GM12878 (cell line): ENCODE measurements at regions not wholly inside any gene's neighbourhood (a gene's known extent, or its start where the extent isn't known, plus 50 kb on each side); places are given as distances from the start of the nearest gene placed in this dataset.

Experiments
- ATAC-seq: fragments of 200-7000 bp; cut with Tn5 transposase; 3 replicates; pipeline ENCODE4 v1.9.1; 2020; ENCODE audit warnings: mild to moderate bottlenecking, moderate library complexity
- BruUV-seq: library from RNA; stranded (reverse); fragments of 400-500 nt; replicated peaks from 2 replicates; lab custom pipeline; 2021; lab: Mats Ljungman, UMichigan
- CTCF ChIA-PET: fragments of 300-600 bp; sonication (Branson Sonifier 250); formaldehyde crosslinking; extraction: SDS; loops from one replicate; lab custom pipeline; 2021; ENCODE audit warnings: inconsistent platforms; lab: Yijun Ruan, JAX
- POLR2A ChIA-PET: fragments of 350-600 bp; formaldehyde crosslinking; extraction: SDS; loops from one replicate; lab custom pipeline; 2021; ENCODE audit warnings: inconsistent platforms; lab: Charles Lee
- RAD21 ChIA-PET: fragments of 300-600 bp; sonication (Branson Sonifier 250); formaldehyde crosslinking; loops from one replicate; lab custom pipeline; 2023; ENCODE audit warnings: antibody characterized with exemption; ENCODE audit not compliant: unreplicated experiment; lab: Charles Lee
- SMC1A ChIA-PET: fragments of 300-600 bp; sonication (Branson Sonifier 250); formaldehyde crosslinking; loops from one replicate; lab custom pipeline; 2023; ENCODE audit not compliant: unreplicated experiment, uncharacterized antibody; lab: Charles Lee
- DNase-seq: peaks from one replicate; pipeline ENCODE4 v3.0.0-alpha.2; 2011; ENCODE audit warnings: low read depth, low spot score
- FAIRE-seq: peaks from 3 replicates; lab custom pipeline; 2011; peaks lifted over from hg19 to GRCh38; lab: Jason Lieb, UNC
- H2AFZ ChIP-seq: 2 replicates; pipeline ENCODE4 v1.6.0; 2011; ENCODE audit warnings: low read depth, low read length, control low read depth; ENCODE audit not compliant: control insufficient read depth
- H3K27ac ChIP-seq: 2 replicates; pipeline ENCODE4 v1.5.1; 2011; ENCODE audit warnings: control low read depth; ENCODE audit not compliant: control insufficient read depth, insufficient read depth
- H3K27me3 ChIP-seq, 2 experiments: replicated peaks in 1 of 2; 2 replicates each; pipeline versions ENCODE4 v1.6.0 to v1.6.1; 2011; ENCODE audit warnings: low read length in 1 of 2; ENCODE audit not compliant: control insufficient read depth in 2 of 2, insufficient read depth in 2 of 2
- H3K36me3 ChIP-seq, 2 experiments: 2 replicates each; pipeline ENCODE4 v1.5.1; 2011; ENCODE audit warnings: low read length in 1 of 2; ENCODE audit not compliant: control insufficient read depth in 2 of 2, insufficient read depth in 2 of 2
- H3K4me1 ChIP-seq: 2 replicates; pipeline ENCODE4 v1.6.1; 2011; ENCODE audit warnings: mild to moderate bottlenecking, low read length, moderate library complexity, mixed read lengths; ENCODE audit not compliant: control insufficient read depth, insufficient read depth
- H3K4me2 ChIP-seq: 2 replicates; pipeline ENCODE4 v1.6.0; 2011; ENCODE audit warnings: control low read depth; ENCODE audit not compliant: control insufficient read depth, insufficient read depth
- H3K4me3 ChIP-seq: fragments of 200-600 bp; sonication (generic); 2 replicates; pipeline ENCODE4 v1.5.1; 2016
- H3K79me2 ChIP-seq: 2 replicates; pipeline ENCODE4 v1.6.0; 2011; ENCODE audit warnings: low read length; ENCODE audit not compliant: control insufficient read depth, insufficient read depth
- H3K9ac ChIP-seq: 2 replicates; pipeline ENCODE4 v1.8.0; 2011; ENCODE audit warnings: low read length, control low read depth, mixed read lengths; ENCODE audit not compliant: control insufficient read depth, insufficient read depth
- H3K9me3 ChIP-seq: replicated peaks from 3 replicates; pipeline ENCODE4 v1.5.1; 2011; ENCODE audit warnings: mild to moderate bottlenecking, low read length; ENCODE audit not compliant: control insufficient read depth, insufficient read depth
- H4K20me1 ChIP-seq: 2 replicates; pipeline ENCODE4 v1.6.0; 2011; ENCODE audit not compliant: control insufficient read depth, insufficient read depth
- DPF2 ChIP-seq: fragments of 450-650 bp; IDR thresholded peaks from 2 replicates; pipeline ENCODE4 v1.6.1; 2017; ENCODE audit warnings: mild to moderate bottlenecking
- ETV6 ChIP-seq, 2 experiments: fragments of 450-650 bp in 1 of 2; IDR thresholded peaks in 1 of 2; conservative IDR thresholded peaks in 1 of 2; 2 replicates each; pipeline ENCODE4 v1.6.1; 2014; ENCODE audit warnings: antibody characterized with exemption in 1 of 2, borderline replicate concordance in 1 of 2, low read depth in 1 of 2, mild to moderate bottlenecking in 1 of 2, moderate library complexity in 1 of 2
- JUNB ChIP-seq: IDR thresholded peaks from 2 replicates; pipeline ENCODE4 v1.6.1; 2016; ENCODE audit warnings: antibody characterized with exemption, mild to moderate bottlenecking
- KAT2A ChIP-seq: conservative IDR thresholded peaks from 2 replicates; pipeline ENCODE4 v1.6.1; 2011; ENCODE audit warnings: low read depth, low read length; ENCODE audit not compliant: control insufficient read depth
- NFXL1 ChIP-seq: fragments of 450-650 bp; IDR thresholded peaks from 2 replicates; pipeline ENCODE4 v1.6.1; 2017; ENCODE audit warnings: antibody characterized with exemption, mild to moderate bottlenecking, borderline replicate concordance
- PAX5 ChIP-seq: IDR thresholded peaks from 2 replicates; pipeline ENCODE4 v1.6.1; 2011; ENCODE audit warnings: low read depth, low read length, borderline replicate concordance
- POLR2A ChIP-seq: IDR thresholded peaks from 2 replicates; pipeline ENCODE4 v1.6.1; 2011; ENCODE audit warnings: low read depth, mild to moderate bottlenecking, low read length
- RAD51 ChIP-seq: fragments of 450-650 bp; IDR thresholded peaks from 2 replicates; pipeline ENCODE4 v1.6.1; 2016; ENCODE audit warnings: moderate library complexity, mild to moderate bottlenecking, inconsistent platforms
- SMAD5 ChIP-seq: IDR thresholded peaks from 2 replicates; pipeline ENCODE4 v1.6.1; 2016; ENCODE audit warnings: antibody characterized with exemption, low read depth
- WGBS: methylation state at CpG from one replicate; pipeline ENCODE4 v1.1.6; 2016; ENCODE audit warnings: low lambda C conversion rate; ENCODE audit not compliant: insufficient replicate concordance, insufficient coverage; ENCODE audit errors: missing lambda C conversion rate; 5-methylcytosine and 5-hydroxymethylcytosine counted together
- in situ Hi-C: fragments of 300-500 bp; cut with MboI; formaldehyde crosslinking; loops from 9 replicates; pipeline ENCODE4 v1.14.3; 2018; ENCODE audit warnings: mixed read lengths
- intact Hi-C: fragments of 100-400 bp; cut with micrococcal nuclease; formaldehyde crosslinking; loops from one replicate; pipeline ENCODE4 v1.14.2; 2022; ENCODE audit not compliant: unreplicated experiment
- TF ChIP-seq, protein P1 (sequence below): fragments of 450-650 bp; IDR thresholded peaks from 2 replicates; pipeline ENCODE4 v1.6.1; 2017; ENCODE audit warnings: mild to moderate bottlenecking, moderate library complexity
- TF ChIP-seq, protein P2 (sequence below): fragments of 450-650 bp; IDR thresholded peaks from 2 replicates; pipeline ENCODE4 v1.6.1; 2017; ENCODE audit warnings: low read depth, mild to moderate bottlenecking, moderate library complexity
- TF ChIP-seq, protein P3 (sequence below): fragments of 450-650 bp; IDR thresholded peaks from 2 replicates; pipeline ENCODE4 v1.6.1; 2017; ENCODE audit warnings: mild to moderate bottlenecking

DNA sequence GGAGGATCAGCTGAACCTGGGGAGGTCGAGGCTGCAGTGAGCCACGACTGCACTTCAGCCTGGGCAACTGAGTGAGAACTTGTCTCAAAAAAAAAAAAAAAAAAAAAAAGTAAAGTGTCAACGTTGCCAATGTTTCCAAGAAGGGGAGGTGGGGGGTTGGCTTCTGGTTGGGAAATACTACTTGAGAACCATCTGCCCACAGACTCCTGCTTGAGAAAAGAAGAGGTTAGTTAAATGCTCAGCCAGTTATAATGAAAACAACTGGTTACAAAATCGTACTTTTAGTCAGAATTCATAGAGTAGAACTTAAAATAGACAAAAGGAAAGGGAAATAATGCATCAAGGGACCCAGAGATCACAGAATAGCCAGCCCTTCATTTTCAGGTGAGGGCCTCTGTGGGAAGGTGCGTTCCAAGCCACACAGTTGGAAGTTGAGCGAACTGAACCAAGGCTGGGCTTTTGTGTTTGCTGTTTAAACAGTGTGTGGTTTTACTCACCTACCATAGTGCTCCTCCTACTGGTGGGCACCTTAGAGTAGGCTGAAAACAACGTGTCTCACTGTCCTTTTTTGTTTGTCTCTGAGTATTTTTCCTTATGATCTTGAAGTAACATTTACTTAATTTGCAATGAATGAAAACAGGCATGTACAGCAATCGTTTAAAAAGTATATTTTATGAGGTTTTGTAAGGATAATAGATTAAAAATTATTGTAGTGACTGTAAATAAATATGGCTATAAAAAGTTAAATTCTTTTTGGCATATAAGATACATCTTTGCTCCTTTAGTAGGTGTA is 200.7 kb downstream of the BCAS1 start (continued):
- TF ChIP-seq, protein P1, sequence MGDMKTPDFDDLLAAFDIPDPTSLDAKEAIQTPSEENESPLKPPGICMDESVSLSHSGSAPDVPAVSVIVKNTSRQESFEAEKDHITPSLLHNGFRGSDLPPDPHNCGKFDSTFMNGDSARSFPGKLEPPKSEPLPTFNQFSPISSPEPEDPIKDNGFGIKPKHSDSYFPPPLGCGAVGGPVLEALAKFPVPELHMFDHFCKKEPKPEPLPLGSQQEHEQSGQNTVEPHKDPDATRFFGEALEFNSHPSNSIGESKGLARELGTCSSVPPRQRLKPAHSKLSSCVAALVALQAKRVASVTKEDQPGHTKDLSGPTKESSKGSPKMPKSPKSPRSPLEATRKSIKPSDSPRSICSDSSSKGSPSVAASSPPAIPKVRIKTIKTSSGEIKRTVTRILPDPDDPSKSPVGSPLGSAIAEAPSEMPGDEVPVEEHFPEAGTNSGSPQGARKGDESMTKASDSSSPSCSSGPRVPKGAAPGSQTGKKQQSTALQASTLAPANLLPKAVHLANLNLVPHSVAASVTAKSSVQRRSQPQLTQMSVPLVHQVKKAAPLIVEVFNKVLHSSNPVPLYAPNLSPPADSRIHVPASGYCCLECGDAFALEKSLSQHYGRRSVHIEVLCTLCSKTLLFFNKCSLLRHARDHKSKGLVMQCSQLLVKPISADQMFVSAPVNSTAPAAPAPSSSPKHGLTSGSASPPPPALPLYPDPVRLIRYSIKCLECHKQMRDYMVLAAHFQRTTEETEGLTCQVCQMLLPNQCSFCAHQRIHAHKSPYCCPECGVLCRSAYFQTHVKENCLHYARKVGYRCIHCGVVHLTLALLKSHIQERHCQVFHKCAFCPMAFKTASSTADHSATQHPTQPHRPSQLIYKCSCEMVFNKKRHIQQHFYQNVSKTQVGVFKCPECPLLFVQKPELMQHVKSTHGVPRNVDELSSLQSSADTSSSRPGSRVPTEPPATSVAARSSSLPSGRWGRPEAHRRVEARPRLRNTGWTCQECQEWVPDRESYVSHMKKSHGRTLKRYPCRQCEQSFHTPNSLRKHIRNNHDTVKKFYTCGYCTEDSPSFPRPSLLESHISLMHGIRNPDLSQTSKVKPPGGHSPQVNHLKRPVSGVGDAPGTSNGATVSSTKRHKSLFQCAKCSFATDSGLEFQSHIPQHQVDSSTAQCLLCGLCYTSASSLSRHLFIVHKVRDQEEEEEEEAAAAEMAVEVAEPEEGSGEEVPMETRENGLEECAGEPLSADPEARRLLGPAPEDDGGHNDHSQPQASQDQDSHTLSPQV: 0 out of 2 replicates have a peak, but pooled peaks have one; percentile 57
- no peak for TF ChIP-seq JUNB

DNA sequence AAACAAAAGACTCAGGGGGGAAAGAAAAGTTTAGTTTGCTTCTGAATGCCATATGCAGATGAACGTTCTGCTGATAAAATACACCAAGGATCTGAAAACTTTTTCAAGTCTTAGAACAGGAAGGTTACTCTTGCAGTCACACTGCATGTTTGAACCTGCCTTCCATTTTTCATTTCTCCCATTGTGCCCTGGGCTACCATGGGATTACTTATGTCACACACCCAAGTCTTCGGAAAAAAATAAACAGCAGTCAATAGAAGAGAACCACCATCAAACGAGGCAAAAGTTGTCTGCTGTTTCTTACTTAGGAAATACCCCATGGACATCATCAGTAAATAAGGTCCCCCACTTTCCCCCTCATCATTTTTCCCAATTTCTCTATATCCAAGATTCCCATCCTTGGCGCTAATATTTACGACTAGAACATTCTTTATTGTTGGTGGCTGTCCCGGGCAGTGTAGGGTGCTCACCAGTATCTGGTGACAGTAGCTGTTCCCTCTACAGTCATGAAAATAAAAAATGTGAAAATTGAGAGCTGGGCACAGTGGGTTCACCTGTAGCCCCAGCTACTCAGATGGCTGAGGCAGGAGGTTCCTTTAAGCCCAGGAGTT is 202.5 kb downstream of the BCAS1 start:
- Histone ChIP-seq H2AFZ (peak overlapping the region; percentile 69), H3K9ac (peak overlapping the region; percentile 30), H3K4me2 (peak overlapping the region; percentile 77), H3K9me3 (no peaks in the 10 kb centered on the region), H3K4me3 (peak overlapping the region; percentile 27; the same call in 1 of the 2 replicates), H3K27ac (peak overlapping the region; percentile 82), H3K79me2 (no peaks in the 10 kb centered on the region; the same call in 1 of the 2 replicates), H3K4me1 (peaks cover 43% of the 10 kb centered on the region), H3K27me3 (no peaks in the 10 kb centered on the region), H3K36me3 (no peaks in the 10 kb centered on the region), H4K20me1 (no peaks in the 10 kb centered on the region)
- SMC1A ChIA-PET: interaction anchor here (0.6 to 13.3 kb wide), 20 partner anchors 18 to 288 kb away, joined by 3 to 133 read pairs (median 12); no protein-coding TSS in a partner anchor
- POLR2A ChIA-PET: interaction anchor here (0.8 to 3.1 kb wide), 6 partner anchors 25 to 292 kb away, joined by 3 to 16 read pairs (median 6); no protein-coding TSS in a partner anchor
- WGBS: 72% methylated on average over 6 of the region's 6 CpGs
- CTCF ChIA-PET: interaction anchor here (0.7 to 2.7 kb wide), 6 partner anchors 20 to 206 kb away, joined by 3 to 10 read pairs (median 4); no protein-coding TSS in a partner anchor
- ATAC-seq (no peak), FAIRE-seq (no peak), DNase-seq (no peak)
- intact Hi-C loops: loop anchor here (2.0 to 5.0 kb wide), 4 partner anchors 36 to 289 kb away; no protein-coding TSS in a partner anchor
- in situ Hi-C loops: loop anchor here (5.0 kb wide), 1 partner anchor 291 kb away; no protein-coding TSS in a partner anchor
- RAD21 ChIA-PET: interaction anchor here (0.6 to 4.9 kb wide), 18 partner anchors 20 to 245 kb away, joined by 3 to 27 read pairs (median 12); no protein-coding TSS in a partner anchor
- no TSS peak for BruUV-seq
- TF ChIP-seq, protein P2, sequence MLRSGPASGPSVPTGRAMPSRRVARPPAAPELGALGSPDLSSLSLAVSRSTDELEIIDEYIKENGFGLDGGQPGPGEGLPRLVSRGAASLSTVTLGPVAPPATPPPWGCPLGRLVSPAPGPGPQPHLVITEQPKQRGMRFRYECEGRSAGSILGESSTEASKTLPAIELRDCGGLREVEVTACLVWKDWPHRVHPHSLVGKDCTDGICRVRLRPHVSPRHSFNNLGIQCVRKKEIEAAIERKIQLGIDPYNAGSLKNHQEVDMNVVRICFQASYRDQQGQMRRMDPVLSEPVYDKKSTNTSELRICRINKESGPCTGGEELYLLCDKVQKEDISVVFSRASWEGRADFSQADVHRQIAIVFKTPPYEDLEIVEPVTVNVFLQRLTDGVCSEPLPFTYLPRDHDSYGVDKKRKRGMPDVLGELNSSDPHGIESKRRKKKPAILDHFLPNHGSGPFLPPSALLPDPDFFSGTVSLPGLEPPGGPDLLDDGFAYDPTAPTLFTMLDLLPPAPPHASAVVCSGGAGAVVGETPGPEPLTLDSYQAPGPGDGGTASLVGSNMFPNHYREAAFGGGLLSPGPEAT: no peak
- TF ChIP-seq KAT2A: no peak
- TF ChIP-seq POLR2A: no peak
- TF ChIP-seq DPF2: no peak
- no peak for TF ChIP-seq PAX5
- TF ChIP-seq RAD51: no peak
- peak; percentile 91 for TF ChIP-seq NFXL1
- no peak for TF ChIP-seq SMAD5
- TF ChIP-seq ETV6 (conservative IDR thresholded peaks at IDR 0.05 in 1 of 2, IDR thresholded peaks at IDR 0.05 in 1 of 2; ENCODE audit: borderline replicate concordance in 1 of 2, low read depth in 1 of 2): peak in 1 of 2 experiments; percentile 97; a peak in 2 of 4 replicates
- TF ChIP-seq, protein P3, sequence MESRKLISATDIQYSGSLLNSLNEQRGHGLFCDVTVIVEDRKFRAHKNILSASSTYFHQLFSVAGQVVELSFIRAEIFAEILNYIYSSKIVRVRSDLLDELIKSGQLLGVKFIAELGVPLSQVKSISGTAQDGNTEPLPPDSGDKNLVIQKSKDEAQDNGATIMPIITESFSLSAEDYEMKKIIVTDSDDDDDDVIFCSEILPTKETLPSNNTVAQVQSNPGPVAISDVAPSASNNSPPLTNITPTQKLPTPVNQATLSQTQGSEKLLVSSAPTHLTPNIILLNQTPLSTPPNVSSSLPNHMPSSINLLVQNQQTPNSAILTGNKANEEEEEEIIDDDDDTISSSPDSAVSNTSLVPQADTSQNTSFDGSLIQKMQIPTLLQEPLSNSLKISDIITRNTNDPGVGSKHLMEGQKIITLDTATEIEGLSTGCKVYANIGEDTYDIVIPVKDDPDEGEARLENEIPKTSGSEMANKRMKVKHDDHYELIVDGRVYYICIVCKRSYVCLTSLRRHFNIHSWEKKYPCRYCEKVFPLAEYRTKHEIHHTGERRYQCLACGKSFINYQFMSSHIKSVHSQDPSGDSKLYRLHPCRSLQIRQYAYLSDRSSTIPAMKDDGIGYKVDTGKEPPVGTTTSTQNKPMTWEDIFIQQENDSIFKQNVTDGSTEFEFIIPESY: no peak
